ENCODE measurements at regions not wholly inside any gene's neighbourhood (a gene's known extent, or its start where the extent isn't known, plus 50 kb on each side); places are given as distances from the start of the nearest gene placed in this dataset.

DNA sequence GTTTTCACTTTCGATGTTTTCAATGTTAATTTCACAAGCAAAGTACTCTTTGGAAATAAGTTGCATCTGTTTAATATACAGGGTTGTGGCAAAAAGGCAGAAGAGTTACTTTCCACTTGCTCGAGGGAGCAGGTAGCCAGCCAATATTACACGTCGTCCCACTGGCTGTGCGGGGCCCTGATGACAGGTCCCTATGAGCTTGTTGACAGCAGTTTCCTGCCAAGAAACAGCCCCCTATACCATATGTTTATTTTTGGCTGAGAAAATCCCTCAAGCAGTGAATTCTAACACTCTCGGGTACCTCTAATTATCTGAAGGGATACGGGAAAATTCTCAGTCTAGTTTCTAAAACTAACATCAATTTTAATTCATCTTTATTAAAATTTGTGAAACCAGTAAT lies 116.8 kb upstream of the SGO1 start:
- H3K4me1 Mint-ChIP-seq = no peaks in the 10 kb centered on the region
- POLR2A ChIA-PET = no interaction called here
- H3K36me3 Mint-ChIP-seq = peaks cover 27% of the 10 kb centered on the region
- H3K9me3 Mint-ChIP-seq = peaks cover 31% of the 10 kb centered on the region
- DNase-seq (ENCODE audit: low spot score) (no peak), ATAC-seq (no peak)
- CTCF ChIA-PET = no interaction called here
- H3K27ac Mint-ChIP-seq = no peak overlapping the region
- no peak overlapping the region for H3K4me3 Mint-ChIP-seq
- no peaks in the 10 kb centered on the region for H3K27me3 Mint-ChIP-seq (ENCODE audit: low read depth)
- TF ChIP-seq ZNF232 (CRISPR knock-in tag; IDR thresholded peaks at IDR 0.05) (no peak), TP53 (CRISPR knock-in tag; IDR thresholded peaks at IDR 0.05) (no peak), EMX1 (CRISPR knock-in tag; IDR thresholded peaks at IDR 0.05) (no peak), ZNF219 (CRISPR knock-in tag; IDR thresholded peaks at IDR 0.05; ENCODE audit: borderline replicate concordance) (no peak), ZNF263 (CRISPR knock-in tag; IDR thresholded peaks at IDR 0.05; ENCODE audit: low read depth) (no peak), SMAD3 (CRISPR knock-in tag; IDR thresholded peaks at IDR 0.05; ENCODE audit: borderline replicate concordance) (no peak), KAT7 (CRISPR knock-in tag; IDR thresholded peaks at IDR 0.05; ENCODE audit: borderline replicate concordance) (no peak), NFE2L1 (CRISPR knock-in tag; IDR thresholded peaks at IDR 0.05) (no peak), TCF7 (CRISPR knock-in tag; IDR thresholded peaks at IDR 0.05; ENCODE audit: low read depth) (no peak), HMGA2 (CRISPR knock-in tag; IDR thresholded peaks at IDR 0.05) (no peak), FOXJ3 (CRISPR knock-in tag; IDR thresholded peaks at IDR 0.05; ENCODE audit: borderline replicate concordance) (no peak), GTF2I (CRISPR knock-in tag; conservative IDR thresholded peaks at IDR 0.05) (no peak), ESRRA (CRISPR knock-in tag; IDR thresholded peaks at IDR 0.05; ENCODE audit: borderline replicate concordance) (no peak)
- TF ChIP-seq, protein P1, sequence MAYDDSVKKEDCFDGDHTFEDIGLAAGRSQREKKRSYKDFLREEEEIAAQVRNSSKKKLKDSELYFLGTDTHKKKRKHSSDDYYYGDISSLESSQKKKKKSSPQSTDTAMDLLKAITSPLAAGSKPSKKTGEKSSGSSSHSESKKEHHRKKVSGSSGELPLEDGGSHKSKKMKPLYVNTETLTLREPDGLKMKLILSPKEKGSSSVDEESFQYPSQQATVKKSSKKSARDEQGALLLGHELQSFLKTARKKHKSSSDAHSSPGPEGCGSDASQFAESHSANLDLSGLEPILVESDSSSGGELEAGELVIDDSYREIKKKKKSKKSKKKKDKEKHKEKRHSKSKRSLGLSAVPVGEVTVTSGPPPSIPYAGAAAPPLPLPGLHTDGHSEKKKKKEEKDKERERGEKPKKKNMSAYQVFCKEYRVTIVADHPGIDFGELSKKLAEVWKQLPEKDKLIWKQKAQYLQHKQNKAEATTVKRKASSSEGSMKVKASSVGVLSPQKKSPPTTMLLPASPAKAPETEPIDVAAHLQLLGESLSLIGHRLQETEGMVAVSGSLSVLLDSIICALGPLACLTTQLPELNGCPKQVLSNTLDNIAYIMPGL (CRISPR knock-in tag; IDR thresholded peaks at IDR 0.05) = no peak
- TF ChIP-seq, protein P2, sequence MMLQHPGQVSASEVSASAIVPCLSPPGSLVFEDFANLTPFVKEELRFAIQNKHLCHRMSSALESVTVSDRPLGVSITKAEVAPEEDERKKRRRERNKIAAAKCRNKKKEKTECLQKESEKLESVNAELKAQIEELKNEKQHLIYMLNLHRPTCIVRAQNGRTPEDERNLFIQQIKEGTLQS (CRISPR knock-in tag; conservative IDR thresholded peaks at IDR 0.05) = no peak
- TF ChIP-seq, protein P3, sequence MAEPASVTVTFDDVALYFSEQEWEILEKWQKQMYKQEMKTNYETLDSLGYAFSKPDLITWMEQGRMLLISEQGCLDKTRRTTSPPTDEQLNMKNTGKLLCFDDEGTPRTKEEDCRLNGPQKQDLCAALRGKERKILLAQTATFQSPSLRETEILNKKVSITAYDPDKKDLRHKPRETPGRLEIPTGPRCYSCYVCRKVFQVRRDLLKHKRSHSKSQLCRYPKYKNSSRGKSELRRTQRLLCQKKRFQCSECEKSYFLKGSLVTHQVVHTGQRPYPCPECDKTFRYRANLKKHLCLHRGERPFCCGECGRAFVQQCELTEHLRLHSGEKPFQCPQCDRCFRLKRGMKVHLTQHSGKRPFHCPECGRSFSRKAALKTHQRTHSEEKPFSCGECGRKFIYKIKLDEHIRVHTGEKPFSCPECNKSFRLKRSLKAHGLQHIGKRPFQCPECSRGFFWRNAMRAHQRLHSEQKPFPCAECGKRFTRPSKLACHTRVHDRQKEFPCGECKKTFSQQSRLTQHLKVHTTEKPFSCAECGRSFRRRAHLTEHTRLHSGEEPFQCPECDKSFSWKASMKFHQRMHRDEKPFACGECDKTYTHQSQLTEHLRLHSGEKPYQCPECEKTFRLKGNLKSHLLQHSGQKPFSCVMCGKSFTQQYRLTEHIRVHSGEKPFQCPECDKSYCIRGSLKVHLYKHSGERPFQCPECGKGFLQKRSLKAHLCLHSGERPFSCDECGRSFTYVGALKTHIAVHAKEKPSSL (CRISPR knock-in tag; conservative IDR thresholded peaks at IDR 0.05) = no peak
- TF ChIP-seq, protein P4, sequence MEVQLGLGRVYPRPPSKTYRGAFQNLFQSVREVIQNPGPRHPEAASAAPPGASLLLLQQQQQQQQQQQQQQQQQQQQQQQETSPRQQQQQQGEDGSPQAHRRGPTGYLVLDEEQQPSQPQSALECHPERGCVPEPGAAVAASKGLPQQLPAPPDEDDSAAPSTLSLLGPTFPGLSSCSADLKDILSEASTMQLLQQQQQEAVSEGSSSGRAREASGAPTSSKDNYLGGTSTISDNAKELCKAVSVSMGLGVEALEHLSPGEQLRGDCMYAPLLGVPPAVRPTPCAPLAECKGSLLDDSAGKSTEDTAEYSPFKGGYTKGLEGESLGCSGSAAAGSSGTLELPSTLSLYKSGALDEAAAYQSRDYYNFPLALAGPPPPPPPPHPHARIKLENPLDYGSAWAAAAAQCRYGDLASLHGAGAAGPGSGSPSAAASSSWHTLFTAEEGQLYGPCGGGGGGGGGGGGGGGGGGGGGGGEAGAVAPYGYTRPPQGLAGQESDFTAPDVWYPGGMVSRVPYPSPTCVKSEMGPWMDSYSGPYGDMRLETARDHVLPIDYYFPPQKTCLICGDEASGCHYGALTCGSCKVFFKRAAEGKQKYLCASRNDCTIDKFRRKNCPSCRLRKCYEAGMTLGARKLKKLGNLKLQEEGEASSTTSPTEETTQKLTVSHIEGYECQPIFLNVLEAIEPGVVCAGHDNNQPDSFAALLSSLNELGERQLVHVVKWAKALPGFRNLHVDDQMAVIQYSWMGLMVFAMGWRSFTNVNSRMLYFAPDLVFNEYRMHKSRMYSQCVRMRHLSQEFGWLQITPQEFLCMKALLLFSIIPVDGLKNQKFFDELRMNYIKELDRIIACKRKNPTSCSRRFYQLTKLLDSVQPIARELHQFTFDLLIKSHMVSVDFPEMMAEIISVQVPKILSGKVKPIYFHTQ (CRISPR knock-in tag; IDR thresholded peaks at IDR 0.05) = no peak

DNA sequence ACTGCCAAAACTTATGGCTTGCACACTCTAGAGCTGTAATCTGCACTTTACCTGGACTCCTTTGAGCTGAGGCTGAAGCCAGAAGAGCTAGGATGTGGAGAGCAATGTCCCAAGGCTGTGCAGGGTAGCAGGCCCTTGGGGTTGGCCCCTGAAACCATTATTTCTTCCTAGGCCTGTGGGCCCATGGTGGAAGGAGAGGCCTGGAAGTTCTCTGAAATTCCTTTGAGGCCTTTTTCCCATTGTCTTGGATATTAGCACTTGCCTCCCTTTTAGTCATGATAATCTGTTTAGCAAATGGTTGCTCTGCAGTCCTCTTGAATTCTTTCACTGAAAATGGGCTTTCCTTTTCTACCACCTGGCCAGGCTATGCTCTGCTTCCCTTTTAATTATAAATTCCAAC lies 102.0 kb upstream of the SGO1 start:
- no peaks in the 10 kb centered on the region for H3K27me3 Mint-ChIP-seq (ENCODE audit: low read depth)
- H3K9me3 Mint-ChIP-seq = peaks cover 76% of the 10 kb centered on the region
- peak; percentile 97 for ATAC-seq
- H3K36me3 Mint-ChIP-seq = peaks cover 65% of the 10 kb centered on the region
- H3K27ac Mint-ChIP-seq = peak overlapping the region; percentile 78
- no peak overlapping the region for H3K4me3 Mint-ChIP-seq
- H3K4me1 Mint-ChIP-seq = peaks cover 8% of the 10 kb centered on the region
- TF ChIP-seq ZNF396 (CRISPR knock-in tag; IDR thresholded peaks at IDR 0.05; ENCODE audit: borderline replicate concordance) = peak; percentile 36; the same call in 1 of the 2 replicates
- TF ChIP-seq ZNF138 (CRISPR knock-in tag; conservative IDR thresholded peaks at IDR 0.05) = no peak
- TF ChIP-seq, protein P5, sequence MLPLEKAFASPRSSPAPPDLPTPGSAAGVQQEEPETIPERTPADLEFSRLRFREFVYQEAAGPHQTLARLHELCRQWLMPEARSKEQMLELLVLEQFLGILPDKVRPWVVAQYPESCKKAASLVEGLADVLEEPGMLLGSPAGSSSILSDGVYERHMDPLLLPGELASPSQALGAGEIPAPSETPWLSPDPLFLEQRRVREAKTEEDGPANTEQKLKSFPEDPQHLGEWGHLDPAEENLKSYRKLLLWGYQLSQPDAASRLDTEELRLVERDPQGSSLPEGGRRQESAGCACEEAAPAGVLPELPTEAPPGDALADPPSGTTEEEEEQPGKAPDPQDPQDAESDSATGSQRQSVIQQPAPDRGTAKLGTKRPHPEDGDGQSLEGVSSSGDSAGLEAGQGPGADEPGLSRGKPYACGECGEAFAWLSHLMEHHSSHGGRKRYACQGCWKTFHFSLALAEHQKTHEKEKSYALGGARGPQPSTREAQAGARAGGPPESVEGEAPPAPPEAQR (CRISPR knock-in tag; IDR thresholded peaks at IDR 0.05) = peak; percentile 76; the same call in 1 of the 2 replicates
- TF ChIP-seq, protein P6, sequence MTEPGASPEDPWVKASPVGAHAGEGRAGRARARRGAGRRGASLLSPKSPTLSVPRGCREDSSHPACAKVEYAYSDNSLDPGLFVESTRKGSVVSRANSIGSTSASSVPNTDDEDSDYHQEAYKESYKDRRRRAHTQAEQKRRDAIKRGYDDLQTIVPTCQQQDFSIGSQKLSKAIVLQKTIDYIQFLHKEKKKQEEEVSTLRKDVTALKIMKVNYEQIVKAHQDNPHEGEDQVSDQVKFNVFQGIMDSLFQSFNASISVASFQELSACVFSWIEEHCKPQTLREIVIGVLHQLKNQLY (CRISPR knock-in tag; IDR thresholded peaks at IDR 0.05) = no peak
- no peak for TF ChIP-seq ZNF317 (CRISPR knock-in tag; IDR thresholded peaks at IDR 0.05; ENCODE audit: borderline replicate concordance, low read depth)
- no peak for DNase-seq (ENCODE audit: low spot score)
- CTCF ChIA-PET = no interaction called here
- POLR2A ChIA-PET = no interaction called here
